ENCODE measurements at regions not wholly inside any gene's neighbourhood (a gene's known extent, or its start where the extent isn't known, plus 50 kb on each side); places are given as distances from the start of the nearest gene placed in this dataset.

DNA sequence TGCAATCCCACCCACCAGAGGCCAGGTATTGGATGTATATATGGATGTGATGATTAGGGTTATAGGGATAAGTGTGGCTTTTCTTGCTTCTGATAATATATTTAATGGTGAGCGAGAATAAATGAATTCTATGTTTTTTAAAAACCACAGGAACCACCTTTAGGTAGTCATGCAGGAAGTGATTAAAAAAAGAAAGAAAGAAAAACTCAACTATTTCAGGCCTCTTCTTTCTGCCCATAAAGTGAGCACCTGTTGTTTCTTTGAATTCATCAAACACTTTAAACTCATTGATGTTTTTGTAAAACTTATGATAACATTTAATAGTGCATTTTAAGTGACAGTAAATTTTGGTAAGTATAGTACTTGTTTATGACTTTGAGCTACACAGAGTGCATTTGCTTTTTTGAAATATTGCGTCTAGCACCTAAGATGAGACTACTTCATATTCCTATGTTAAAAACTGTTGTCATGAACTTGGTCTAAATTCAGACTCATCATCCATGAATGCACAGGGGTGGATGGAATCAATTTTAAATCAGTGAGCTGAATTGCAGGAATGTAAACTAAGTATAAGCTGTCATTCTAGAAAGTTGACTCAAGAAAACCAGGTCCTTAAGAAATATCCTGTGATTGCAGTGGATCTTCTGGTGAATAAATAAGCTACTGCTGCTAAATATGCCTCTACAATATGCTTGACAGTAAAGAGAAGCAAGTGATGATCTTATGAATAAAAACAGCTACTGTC is 764.4 kb upstream of the NECTIN3 start:
- Histone ChIP-seq H3K27me3 (no peaks in the 10 kb centered on the region), H3K9me3 (replicated peaks in 1 of 3) (no peaks in the 10 kb centered on the region), H3K4me3 (no peak overlapping the region), H3K4me1 (replicated peaks in 1 of 2) (no peaks in the 10 kb centered on the region), H3K36me3 (replicated peaks in 1 of 2) (no peaks in the 10 kb centered on the region), H3K27ac (no peak overlapping the region)
- TF ChIP-seq, protein P1, sequence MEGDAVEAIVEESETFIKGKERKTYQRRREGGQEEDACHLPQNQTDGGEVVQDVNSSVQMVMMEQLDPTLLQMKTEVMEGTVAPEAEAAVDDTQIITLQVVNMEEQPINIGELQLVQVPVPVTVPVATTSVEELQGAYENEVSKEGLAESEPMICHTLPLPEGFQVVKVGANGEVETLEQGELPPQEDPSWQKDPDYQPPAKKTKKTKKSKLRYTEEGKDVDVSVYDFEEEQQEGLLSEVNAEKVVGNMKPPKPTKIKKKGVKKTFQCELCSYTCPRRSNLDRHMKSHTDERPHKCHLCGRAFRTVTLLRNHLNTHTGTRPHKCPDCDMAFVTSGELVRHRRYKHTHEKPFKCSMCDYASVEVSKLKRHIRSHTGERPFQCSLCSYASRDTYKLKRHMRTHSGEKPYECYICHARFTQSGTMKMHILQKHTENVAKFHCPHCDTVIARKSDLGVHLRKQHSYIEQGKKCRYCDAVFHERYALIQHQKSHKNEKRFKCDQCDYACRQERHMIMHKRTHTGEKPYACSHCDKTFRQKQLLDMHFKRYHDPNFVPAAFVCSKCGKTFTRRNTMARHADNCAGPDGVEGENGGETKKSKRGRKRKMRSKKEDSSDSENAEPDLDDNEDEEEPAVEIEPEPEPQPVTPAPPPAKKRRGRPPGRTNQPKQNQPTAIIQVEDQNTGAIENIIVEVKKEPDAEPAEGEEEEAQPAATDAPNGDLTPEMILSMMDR (IDR thresholded peaks at IDR 0.05) = no peak
- TF ChIP-seq POLR2A (IDR thresholded peaks at IDR 0.05) = no peak
- no peak for DNase-seq
- 80 to 93% (median 87%) methylated on average over 2 of the region's 2 CpGs for WGBS, 4 donors
- intact Hi-C loops (cut with DNase I) = no loop called here

DNA sequence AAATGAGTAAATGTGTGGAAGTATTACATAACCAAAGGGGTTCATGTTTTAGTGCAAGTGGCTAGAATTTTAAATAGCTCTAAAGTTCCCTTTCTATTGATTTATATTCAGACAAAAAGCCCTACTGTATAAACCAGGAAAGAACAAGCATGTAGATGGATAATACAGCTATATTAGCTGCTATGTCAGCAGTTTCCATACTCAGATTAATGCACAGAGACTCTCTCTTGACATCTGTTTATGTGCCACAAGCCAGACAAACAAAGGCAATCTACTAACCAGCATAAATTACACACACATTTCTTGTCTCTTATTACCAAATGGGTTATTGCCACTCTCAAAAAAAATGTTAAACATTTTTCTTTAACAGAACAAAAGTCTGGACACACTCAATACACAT is 760.1 kb upstream of the NECTIN3 start:
- no peaks in the 10 kb centered on the region for H3K9me3 ChIP-seq (replicated peaks in 1 of 3)
- no peaks in the 10 kb centered on the region for H3K27me3 ChIP-seq
- H3K4me1 ChIP-seq (replicated peaks in 1 of 2) = no peaks in the 10 kb centered on the region
- DNase-seq = no peak
- no peaks in the 10 kb centered on the region for H3K36me3 ChIP-seq (replicated peaks in 1 of 2)
- H3K27ac ChIP-seq = no peak overlapping the region
- intact Hi-C loops (cut with DNase I) = loop anchor here in 1 of 2 donors (10.0 kb wide), 1 partner anchor 1037 kb away; no protein-coding TSS in a partner anchor
- TF ChIP-seq POLR2A (IDR thresholded peaks at IDR 0.05) = no peak
- TF ChIP-seq, protein P1 (IDR thresholded peaks at IDR 0.05) = no peak
- no peak overlapping the region for H3K4me3 ChIP-seq

- no peak for TF ChIP-seq POLR2A (IDR thresholded peaks at IDR 0.05)
- TF ChIP-seq, protein P1 (IDR thresholded peaks at IDR 0.05) = peak; percentile 39 to 70 (median 59)
- Histone ChIP-seq H3K4me3 (no peak overlapping the region), H3K9me3 (replicated peaks in 1 of 3) (no peaks in the 10 kb centered on the region), H3K4me1 (replicated peaks in 1 of 2) (no peaks in the 10 kb centered on the region), H3K36me3 (replicated peaks in 1 of 2) (no peaks in the 10 kb centered on the region), H3K27ac (no peak overlapping the region), H3K27me3 (no peaks in the 10 kb centered on the region)
- WGBS, 4 donors = 25 to 37% (median 34%) methylated on average over 7 of the region's 7 CpGs
- peak; percentile 34 to 77 (median 50) for DNase-seq
- intact Hi-C loops (cut with DNase I) = loop anchor here in 1 of 2 donors (10.0 kb wide), 1 partner anchor 1040 kb away; no protein-coding TSS in a partner anchor
These were observed 757.0 kb upstream of the NECTIN3 start for GRCh38 chr3:110314512-110315114.

- H3K27ac ChIP-seq = no peak overlapping the region
- no peak for TF ChIP-seq POLR2A (IDR thresholded peaks at IDR 0.05)
- TF ChIP-seq, protein P1 (IDR thresholded peaks at IDR 0.05) = no peak
- WGBS, 4 donors = 77 to 100% (median 83%) methylated on average over 1 of the region's 1 CpG
- intact Hi-C loops (cut with DNase I) = loop anchor here in 1 of 2 donors (10.0 kb wide), 1 partner anchor 1043 kb away; no protein-coding TSS in a partner anchor
- no peaks in the 10 kb centered on the region for H3K9me3 ChIP-seq (replicated peaks in 1 of 3)
- DNase-seq = no peak
- no peaks in the 10 kb centered on the region for H3K4me1 ChIP-seq (replicated peaks in 1 of 2)
- no peaks in the 10 kb centered on the region for H3K36me3 ChIP-seq (replicated peaks in 1 of 2)
- no peak overlapping the region for H3K4me3 ChIP-seq
- no peaks in the 10 kb centered on the region for H3K27me3 ChIP-seq
These were observed 753.5 kb upstream of the NECTIN3 start for GRCh38 chr3:110318108-110318507.
